DOHH2 (cell line): ENCODE measurements at regions not wholly inside any gene's neighbourhood (a gene's known extent, or its start where the extent isn't known, plus 50 kb on each side); places are given as distances from the start of the nearest gene placed in this dataset.

ENCODE experiments used
- EZH2phosphoT487 ChIP-seq: fragments of 200-600 bp; sonication (generic); IDR thresholded peaks from 2 replicates; pipeline ENCODE4 v1.6.1; 2017; ENCODE audit warnings: borderline replicate concordance, mild to moderate bottlenecking, antibody characterized with exemption, low read length, moderate library complexity, mixed read lengths
- TF ChIP-seq, protein P1 (sequence below): fragments of 200-600 bp; sonication (generic); IDR thresholded peaks from one replicate; pipeline ENCODE4 v1.5.1; 2014; ENCODE audit warnings: antibody characterized with exemption, mild to moderate bottlenecking, low read depth, low read length; ENCODE audit not compliant: poor library complexity, severe bottlenecking

DNA sequence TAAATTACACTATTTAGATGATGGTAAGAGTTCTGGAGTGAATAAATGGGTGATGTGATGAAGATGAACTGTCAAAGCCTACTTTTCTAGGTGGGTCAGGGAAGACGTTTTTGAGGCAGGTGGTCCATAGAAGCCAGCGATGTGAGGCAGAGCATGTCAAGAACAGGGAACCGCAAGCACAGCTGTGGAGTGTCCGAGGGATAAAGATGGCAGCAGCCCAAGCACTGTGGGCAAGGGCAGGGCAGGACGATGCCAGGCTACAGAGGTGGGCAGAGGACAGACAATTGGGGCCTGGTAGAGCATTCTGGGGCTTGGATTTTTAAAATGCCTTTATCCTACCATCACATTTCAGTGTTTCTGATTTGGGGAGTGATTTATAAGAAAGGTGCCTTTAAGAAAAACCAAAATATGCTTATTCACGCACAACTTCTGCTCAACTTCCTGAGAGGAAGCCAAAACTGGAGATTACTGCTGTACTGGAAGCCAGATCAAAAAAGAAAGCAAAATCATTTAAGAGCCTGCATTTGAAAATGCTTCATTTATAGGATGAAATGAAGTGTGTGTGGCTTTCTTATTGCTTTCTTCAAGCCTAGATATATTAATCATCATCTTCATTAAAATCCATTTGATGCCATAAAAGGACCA, 119.0 kb upstream of the WDR17 start:
- TF ChIP-seq, protein P1, sequence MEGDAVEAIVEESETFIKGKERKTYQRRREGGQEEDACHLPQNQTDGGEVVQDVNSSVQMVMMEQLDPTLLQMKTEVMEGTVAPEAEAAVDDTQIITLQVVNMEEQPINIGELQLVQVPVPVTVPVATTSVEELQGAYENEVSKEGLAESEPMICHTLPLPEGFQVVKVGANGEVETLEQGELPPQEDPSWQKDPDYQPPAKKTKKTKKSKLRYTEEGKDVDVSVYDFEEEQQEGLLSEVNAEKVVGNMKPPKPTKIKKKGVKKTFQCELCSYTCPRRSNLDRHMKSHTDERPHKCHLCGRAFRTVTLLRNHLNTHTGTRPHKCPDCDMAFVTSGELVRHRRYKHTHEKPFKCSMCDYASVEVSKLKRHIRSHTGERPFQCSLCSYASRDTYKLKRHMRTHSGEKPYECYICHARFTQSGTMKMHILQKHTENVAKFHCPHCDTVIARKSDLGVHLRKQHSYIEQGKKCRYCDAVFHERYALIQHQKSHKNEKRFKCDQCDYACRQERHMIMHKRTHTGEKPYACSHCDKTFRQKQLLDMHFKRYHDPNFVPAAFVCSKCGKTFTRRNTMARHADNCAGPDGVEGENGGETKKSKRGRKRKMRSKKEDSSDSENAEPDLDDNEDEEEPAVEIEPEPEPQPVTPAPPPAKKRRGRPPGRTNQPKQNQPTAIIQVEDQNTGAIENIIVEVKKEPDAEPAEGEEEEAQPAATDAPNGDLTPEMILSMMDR: no peak
- TF ChIP-seq EZH2phosphoT487: no peak
